Thoracic aorta (tissue), 2 donors: ENCODE measurements at regions not wholly inside any gene's neighbourhood (a gene's known extent, or its start where the extent isn't known, plus 50 kb on each side); places are given as distances from the start of the nearest gene placed in this dataset.

Experiments
- ATAC-seq: fragments of 150-250 bp; one replicate; pipeline ENCODE4 v1.8.0; 2017; ENCODE audit warnings: low read depth; ENCODE audit not compliant: insufficient number of reproducible peaks, low FRiP score
- DNase-seq: peaks from one replicate; pipeline ENCODE4 v3.0.0-alpha.2; 2020; ENCODE audit warnings: low spot score
- H3K27ac ChIP-seq, 2 donors: fragments of 200-600 bp; sonication (generic); 1 replicate in 1 of 2; 2 replicates in 1 of 2; pipeline ENCODE4 v1.5.1; 2016; ENCODE audit warnings: mild to moderate bottlenecking in 2 of 2, moderate library complexity in 2 of 2
- H3K27me3 ChIP-seq: fragments of 200-600 bp; sonication (generic); replicated peaks from 2 replicates; pipeline ENCODE4 v1.6.0; 2016; ENCODE audit warnings: mild to moderate bottlenecking; ENCODE audit not compliant: insufficient read depth
- H3K36me3 ChIP-seq: fragments of 200-600 bp; sonication (generic); one replicate; pipeline ENCODE4 v1.5.1; 2016
- H3K4me1 ChIP-seq, 2 donors: fragments of 200-600 bp; sonication (generic); 1 replicate in 1 of 2; 2 replicates in 1 of 2; pipeline versions ENCODE4 v1.5.1 to v1.6.0; 2016; ENCODE audit warnings: low read depth in 2 of 2, mild to moderate bottlenecking in 1 of 2; ENCODE audit not compliant: control insufficient read depth in 1 of 2
- H3K4me3 ChIP-seq: fragments of 200-600 bp; sonication (generic); 2 replicates; pipeline ENCODE4 v1.5.1; 2016; ENCODE audit warnings: mild to moderate bottlenecking
- H3K9me3 ChIP-seq: fragments of 200-600 bp; sonication (generic); 2 replicates; pipeline ENCODE4 v1.5.1; 2016
- CTCF ChIP-seq: fragments of 200-600 bp; sonication (generic); IDR thresholded peaks from one replicate; pipeline ENCODE4 v1.5.1; 2019; ENCODE audit warnings: antibody characterized with exemption

- no peak for DNase-seq
- Histone ChIP-seq H3K36me3 (no peaks in the 10 kb centered on the region), H3K27me3 (no peaks in the 10 kb centered on the region), H3K9me3 (no peaks in the 10 kb centered on the region), H3K4me1 (no peaks in the 10 kb centered on the region), H3K4me3 (no peak overlapping the region), H3K27ac (no peak overlapping the region)
- no peak for ATAC-seq
- TF ChIP-seq CTCF, result no peak
Measured at GRCh38 chr18:2356906-2357305, 214.4 kb downstream of the METTL4 start.

- no peaks in the 10 kb centered on the region for H3K27me3 ChIP-seq
- DNase-seq, result no peak
- H3K4me1 ChIP-seq, result no peaks in the 10 kb centered on the region
- H3K36me3 ChIP-seq, result no peaks in the 10 kb centered on the region
- TF ChIP-seq CTCF, result no peak
- H3K27ac ChIP-seq, result no peak overlapping the region
- no peak for ATAC-seq
- H3K4me3 ChIP-seq, result no peak overlapping the region
- H3K9me3 ChIP-seq, result no peaks in the 10 kb centered on the region
Measured at GRCh38 chr18:2360861-2361260, 210.4 kb downstream of the METTL4 start.

- Histone ChIP-seq H3K27me3 (no peaks in the 10 kb centered on the region), H3K4me1 (no peaks in the 10 kb centered on the region), H3K4me3 (no peak overlapping the region), H3K9me3 (no peaks in the 10 kb centered on the region), H3K36me3 (no peaks in the 10 kb centered on the region), H3K27ac (no peak overlapping the region)
- no peak for TF ChIP-seq CTCF
- DNase-seq (no peak), ATAC-seq (no peak)
Measured at GRCh38 chr18:2368102-2368501, 203.2 kb downstream of the METTL4 start.

- no peak overlapping the region for H3K4me3 ChIP-seq
- ATAC-seq (no peak), DNase-seq (no peak)
- no peak overlapping the region for H3K27ac ChIP-seq
- H3K9me3 ChIP-seq, result no peaks in the 10 kb centered on the region
- H3K27me3 ChIP-seq, result no peaks in the 10 kb centered on the region
- no peak for TF ChIP-seq CTCF
- H3K4me1 ChIP-seq, result no peaks in the 10 kb centered on the region
- H3K36me3 ChIP-seq, result no peaks in the 10 kb centered on the region
Measured at GRCh38 chr18:2376707-2377106, 194.6 kb downstream of the METTL4 start.

GRCh38 chr18:2380101-2380500, 191.2 kb downstream of the METTL4 start:
- no peak for DNase-seq
- Histone ChIP-seq H3K9me3 (no peaks in the 10 kb centered on the region), H3K27ac (no peak overlapping the region)

More at GRCh38 chr18:2380101-2380500, 191.2 kb downstream of the METTL4 start:
- ATAC-seq, result no peak
- TF ChIP-seq CTCF, result no peak
- H3K27me3 ChIP-seq, result no peaks in the 10 kb centered on the region
- no peaks in the 10 kb centered on the region for H3K36me3 ChIP-seq
- no peak overlapping the region for H3K4me3 ChIP-seq
- no peaks in the 10 kb centered on the region for H3K4me1 ChIP-seq
